ENCODE measurements at regions not wholly inside any gene's neighbourhood (a gene's known extent, or its start where the extent isn't known, plus 50 kb on each side); places are given as distances from the start of the nearest gene placed in this dataset.

- H3K4me1 ChIP-seq, result no peaks in the 10 kb centered on the region
These were observed 186.0 kb upstream of the NOX3 start for GRCh38 chr6:155641603-155642002.

DNA sequence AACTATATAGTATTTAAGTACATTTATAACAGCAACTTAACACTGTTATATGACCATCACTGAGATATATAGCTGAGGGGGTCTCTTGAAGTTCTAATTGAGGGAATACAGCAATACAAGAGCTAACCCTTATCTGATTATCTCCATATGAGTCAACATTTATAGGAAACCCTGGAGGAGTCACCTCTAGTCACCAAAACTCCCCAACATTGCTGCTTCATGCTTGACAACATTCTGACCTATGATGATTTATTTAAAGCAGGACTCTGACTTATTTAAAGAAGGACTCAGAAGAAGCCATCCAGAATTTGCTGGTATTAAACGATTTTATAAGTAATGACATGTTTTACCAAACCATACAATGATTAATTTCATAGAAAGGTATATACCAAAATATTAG, 182.6 kb upstream of the NOX3 start:
- TF ChIP-seq POLR2A (IDR thresholded peaks at IDR 0.05) (no peak), EP300 (IDR thresholded peaks at IDR 0.05) (no peak), POLR2AphosphoS5 (IDR thresholded peaks at IDR 0.05) (no peak), CTCF (IDR thresholded peaks at IDR 0.05) (no peak)
- 78 to 91% (median 86%) methylated on average over 1 of the region's 1 CpG for WGBS, 5 donors
- Histone ChIP-seq H3K9me3 (peaks cover 0 to 23% (median 8%) of the 10 kb centered on the region in 4 donors), H3K27ac (no peak overlapping the region), H3K4me3 (no peak overlapping the region), H3K4me1 (no peaks in the 10 kb centered on the region), H3K36me3 (no peaks in the 10 kb centered on the region), H3K27me3 (no peaks in the 10 kb centered on the region)
- DNase-seq, result no peak
- intact Hi-C loops (cut with DNase I; ENCODE audit: low total_unique reads), result no loop called here

More at GRCh38 chr6:155641603-155642002, 186.0 kb upstream of the NOX3 start:
- Histone ChIP-seq H3K27me3 (no peaks in the 10 kb centered on the region), H3K27ac (no peak overlapping the region), H3K4me3 (no peak overlapping the region), H3K9me3 (peaks cover 0 to 26% (median 8%) of the 10 kb centered on the region in 4 donors), H3K36me3 (no peaks in the 10 kb centered on the region)
- intact Hi-C loops (cut with DNase I; ENCODE audit: low total_unique reads), result no loop called here
- 80 to 97% (median 86%) methylated on average over 1 of the region's 1 CpG for WGBS, 5 donors
- no peak for DNase-seq
- TF ChIP-seq EP300 (IDR thresholded peaks at IDR 0.05), result no peak
- no peak for TF ChIP-seq CTCF (IDR thresholded peaks at IDR 0.05)
- TF ChIP-seq POLR2AphosphoS5 (IDR thresholded peaks at IDR 0.05), result no peak
- TF ChIP-seq POLR2A (IDR thresholded peaks at IDR 0.05), result no peak

DNA sequence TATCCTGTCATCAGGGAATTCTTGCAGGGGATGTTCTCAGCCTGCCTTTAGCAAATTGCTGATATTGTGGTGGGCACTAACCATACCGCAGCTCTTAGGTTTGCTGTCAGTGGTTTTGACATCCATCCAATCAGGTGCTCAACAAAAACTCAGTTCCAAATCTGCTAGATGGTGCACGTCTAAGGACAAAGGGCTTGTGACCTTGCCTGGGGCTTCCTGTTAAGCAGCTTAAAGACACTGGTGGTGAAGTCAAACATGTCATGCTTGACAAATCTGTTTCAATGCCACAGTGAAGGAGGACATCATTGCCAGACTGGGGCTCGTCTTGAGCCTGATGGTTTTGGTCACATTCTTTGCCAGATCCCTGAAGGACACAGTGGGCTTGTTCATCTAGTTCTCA, 179.8 kb upstream of the NOX3 start:
- intact Hi-C loops (cut with DNase I; ENCODE audit: low total_unique reads), result no loop called here
- peaks cover 0 to 5% (median 0%) of the 10 kb centered on the region in 4 donors for H3K9me3 ChIP-seq
- no peak for DNase-seq
- H3K27me3 ChIP-seq, result no peaks in the 10 kb centered on the region
- H3K36me3 ChIP-seq, result no peaks in the 10 kb centered on the region
- H3K4me3 ChIP-seq, result no peak overlapping the region
- no peak overlapping the region for H3K27ac ChIP-seq
- TF ChIP-seq CTCF (IDR thresholded peaks at IDR 0.05) (no peak), POLR2AphosphoS5 (IDR thresholded peaks at IDR 0.05) (no peak), POLR2A (IDR thresholded peaks at IDR 0.05) (no peak), EP300 (IDR thresholded peaks at IDR 0.05) (no peak)
- 66 to 78% (median 74%) methylated on average over 3 of the region's 3 CpGs for WGBS, 5 donors
- H3K4me1 ChIP-seq, result no peaks in the 10 kb centered on the region

GRCh38 chr6:155630085-155630484, 174.4 kb upstream of the NOX3 start:
- no peak for DNase-seq
- 60 to 73% (median 68%) methylated on average over 2 of the region's 2 CpGs for WGBS, 5 donors
- Histone ChIP-seq H3K9me3 (no peaks in the 10 kb centered on the region), H3K27me3 (no peaks in the 10 kb centered on the region), H3K36me3 (no peaks in the 10 kb centered on the region), H3K4me1 (no peaks in the 10 kb centered on the region), H3K4me3 (no peak overlapping the region), H3K27ac (no peak overlapping the region)
- intact Hi-C loops (cut with DNase I; ENCODE audit: low total_unique reads), result no loop called here
- TF ChIP-seq CTCF (IDR thresholded peaks at IDR 0.05) (no peak), EP300 (IDR thresholded peaks at IDR 0.05) (no peak), POLR2A (IDR thresholded peaks at IDR 0.05) (no peak), POLR2AphosphoS5 (IDR thresholded peaks at IDR 0.05) (no peak)

Data from stomach (tissue), 8 donors.